ENCODE measurements at regions not wholly inside any gene's neighbourhood (a gene's known extent, or its start where the extent isn't known, plus 50 kb on each side); places are given as distances from the start of the nearest gene placed in this dataset.

DNA sequence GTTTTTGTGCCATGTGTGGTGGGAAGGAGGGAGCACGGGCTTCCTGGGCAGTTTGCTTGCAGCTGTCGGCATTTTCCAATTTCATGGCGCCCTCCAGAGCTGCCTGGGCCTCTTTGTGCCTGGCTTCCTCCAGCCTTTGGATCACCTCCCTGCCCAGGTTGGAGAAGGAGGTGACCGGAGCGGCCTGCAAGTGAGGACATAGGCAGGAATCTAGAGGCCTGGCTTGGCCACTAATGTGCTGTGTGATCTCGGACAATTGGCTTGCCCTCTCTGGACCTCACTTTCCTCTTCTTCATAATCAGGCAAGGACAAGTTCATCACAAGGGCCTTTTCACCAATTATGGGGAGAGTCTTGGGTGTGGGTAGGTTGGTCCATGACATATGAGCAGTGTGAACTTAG is 245.1 kb downstream of the MATN1 start:
- TF ChIP-seq, protein P1, sequence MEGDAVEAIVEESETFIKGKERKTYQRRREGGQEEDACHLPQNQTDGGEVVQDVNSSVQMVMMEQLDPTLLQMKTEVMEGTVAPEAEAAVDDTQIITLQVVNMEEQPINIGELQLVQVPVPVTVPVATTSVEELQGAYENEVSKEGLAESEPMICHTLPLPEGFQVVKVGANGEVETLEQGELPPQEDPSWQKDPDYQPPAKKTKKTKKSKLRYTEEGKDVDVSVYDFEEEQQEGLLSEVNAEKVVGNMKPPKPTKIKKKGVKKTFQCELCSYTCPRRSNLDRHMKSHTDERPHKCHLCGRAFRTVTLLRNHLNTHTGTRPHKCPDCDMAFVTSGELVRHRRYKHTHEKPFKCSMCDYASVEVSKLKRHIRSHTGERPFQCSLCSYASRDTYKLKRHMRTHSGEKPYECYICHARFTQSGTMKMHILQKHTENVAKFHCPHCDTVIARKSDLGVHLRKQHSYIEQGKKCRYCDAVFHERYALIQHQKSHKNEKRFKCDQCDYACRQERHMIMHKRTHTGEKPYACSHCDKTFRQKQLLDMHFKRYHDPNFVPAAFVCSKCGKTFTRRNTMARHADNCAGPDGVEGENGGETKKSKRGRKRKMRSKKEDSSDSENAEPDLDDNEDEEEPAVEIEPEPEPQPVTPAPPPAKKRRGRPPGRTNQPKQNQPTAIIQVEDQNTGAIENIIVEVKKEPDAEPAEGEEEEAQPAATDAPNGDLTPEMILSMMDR (IDR thresholded peaks at IDR 0.05; ENCODE audit: low read depth, low read length), result no peak
- H3K4me3 ChIP-seq (ENCODE audit: low read depth, low read length), result no peak overlapping the region

DNA sequence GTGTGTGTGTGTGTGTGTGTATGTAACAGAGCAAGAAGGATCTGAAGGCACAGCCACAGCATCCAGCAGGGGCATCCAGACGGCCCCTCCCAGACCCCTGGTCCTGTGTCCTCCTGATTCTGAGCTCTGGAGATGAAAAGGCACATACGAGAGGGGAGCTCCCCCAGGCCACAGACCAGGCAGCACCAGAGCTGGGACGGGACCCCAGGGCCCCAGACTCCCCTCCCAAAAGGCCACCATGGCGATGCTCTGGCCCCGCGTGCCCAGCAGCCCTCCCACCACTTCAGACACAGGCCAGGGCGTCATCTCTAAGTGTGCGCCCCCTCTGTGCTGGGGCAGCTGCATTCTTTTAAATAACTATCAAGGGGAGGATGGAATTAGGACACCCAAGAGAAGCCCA is 245.8 kb downstream of the MATN1 start:
- TF ChIP-seq, protein P1 (IDR thresholded peaks at IDR 0.05; ENCODE audit: low read depth, low read length), result no peak
- no peak overlapping the region for H3K4me3 ChIP-seq (ENCODE audit: low read depth, low read length)

DNA sequence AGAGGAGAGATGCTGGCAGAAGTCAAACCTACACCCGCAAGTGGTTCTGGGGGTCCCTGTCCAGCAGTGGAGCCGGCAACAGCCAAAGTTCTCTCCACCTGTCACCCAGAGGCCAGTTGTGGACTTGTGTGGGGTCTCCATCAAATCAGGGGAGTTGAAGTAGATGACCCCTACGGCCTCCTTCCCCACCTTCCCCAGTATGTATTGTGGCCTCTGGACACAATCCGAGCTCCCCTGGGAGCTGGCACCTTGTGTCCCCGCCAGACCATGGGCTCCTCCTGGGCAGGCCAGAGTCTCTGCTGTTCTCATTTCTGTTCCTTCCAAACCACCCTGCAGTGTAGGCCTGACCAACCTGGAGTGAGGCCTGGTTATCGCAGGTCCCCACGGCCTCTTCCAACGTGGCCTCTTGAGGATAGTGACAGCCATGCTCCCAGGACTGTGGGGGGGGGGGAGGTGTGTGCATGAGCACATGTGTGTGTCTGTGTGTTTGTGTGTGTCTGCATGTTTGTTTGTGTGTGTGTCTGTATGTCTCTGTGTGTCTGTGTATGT is 246.4 kb downstream of the MATN1 start:
- TF ChIP-seq, protein P1 (IDR thresholded peaks at IDR 0.05; ENCODE audit: low read depth, low read length), result no peak
- H3K4me3 ChIP-seq (ENCODE audit: low read depth, low read length), result no peak overlapping the region

DNA sequence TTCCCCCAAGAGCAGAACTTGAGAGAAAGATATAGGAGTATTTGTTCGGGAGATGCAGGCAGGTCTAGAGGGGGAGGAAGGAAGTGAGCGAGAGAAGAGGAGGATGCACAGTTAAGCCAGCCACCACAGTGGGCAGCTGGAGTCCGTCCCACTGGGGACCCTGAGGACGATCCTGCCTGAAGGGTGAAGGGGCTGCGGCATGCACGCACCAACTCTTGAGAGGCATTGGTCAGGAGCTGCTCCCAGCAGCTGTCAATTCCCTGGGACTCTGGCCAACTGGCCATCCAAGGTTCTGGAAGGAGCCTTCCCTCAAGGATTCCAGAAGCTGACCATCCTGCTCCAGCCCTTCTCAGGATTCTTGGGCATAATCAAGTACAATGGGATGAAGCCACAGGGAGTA is 246.9 kb downstream of the MATN1 start:
- TF ChIP-seq, protein P1 (IDR thresholded peaks at IDR 0.05; ENCODE audit: low read depth, low read length), result no peak
- no peak overlapping the region for H3K4me3 ChIP-seq (ENCODE audit: low read depth, low read length)

DNA sequence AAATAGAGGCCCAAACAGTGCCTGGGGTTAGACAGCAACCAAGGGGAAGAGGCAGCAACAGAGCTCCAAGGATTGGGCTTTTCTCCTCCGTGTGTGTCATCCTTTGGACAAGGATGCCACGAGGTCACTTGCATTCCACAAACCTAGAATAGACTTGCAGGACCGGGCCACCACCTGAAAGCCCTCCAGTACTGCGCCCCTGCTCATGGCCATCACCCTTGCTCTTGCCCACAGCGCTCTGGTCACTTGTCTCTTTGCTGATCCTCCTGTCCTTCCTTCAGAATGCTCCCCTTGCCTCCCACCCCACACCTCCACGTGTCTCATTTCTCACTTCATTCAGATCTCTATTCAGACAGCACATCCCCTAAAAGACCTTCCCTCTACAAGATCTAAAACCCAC is 247.4 kb downstream of the MATN1 start:
- H3K4me3 ChIP-seq (ENCODE audit: low read depth, low read length), result no peak overlapping the region
- TF ChIP-seq, protein P1 (IDR thresholded peaks at IDR 0.05; ENCODE audit: low read depth, low read length), result no peak

DNA sequence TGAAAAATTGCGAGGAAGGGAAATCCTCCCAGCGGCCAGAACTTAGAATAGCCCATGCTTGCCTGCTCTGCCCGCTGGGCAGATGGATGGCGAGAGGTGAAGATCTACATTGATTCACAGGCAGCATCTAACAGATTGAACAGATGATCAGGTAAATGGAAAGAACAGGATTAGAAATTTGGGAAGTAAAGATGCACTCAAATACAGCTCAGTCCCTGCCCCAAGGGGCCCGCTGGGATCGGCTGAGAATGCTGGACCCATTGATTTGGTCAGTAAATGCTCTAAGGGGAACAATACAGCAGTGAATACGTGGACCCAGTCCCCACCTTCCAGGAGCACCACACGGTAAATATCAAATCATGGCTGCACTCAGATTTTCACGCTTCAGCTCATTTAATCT is 248.2 kb downstream of the MATN1 start:
- no peak overlapping the region for H3K4me3 ChIP-seq (ENCODE audit: low read depth, low read length)
- TF ChIP-seq, protein P1 (IDR thresholded peaks at IDR 0.05; ENCODE audit: low read depth, low read length), result no peak

DNA sequence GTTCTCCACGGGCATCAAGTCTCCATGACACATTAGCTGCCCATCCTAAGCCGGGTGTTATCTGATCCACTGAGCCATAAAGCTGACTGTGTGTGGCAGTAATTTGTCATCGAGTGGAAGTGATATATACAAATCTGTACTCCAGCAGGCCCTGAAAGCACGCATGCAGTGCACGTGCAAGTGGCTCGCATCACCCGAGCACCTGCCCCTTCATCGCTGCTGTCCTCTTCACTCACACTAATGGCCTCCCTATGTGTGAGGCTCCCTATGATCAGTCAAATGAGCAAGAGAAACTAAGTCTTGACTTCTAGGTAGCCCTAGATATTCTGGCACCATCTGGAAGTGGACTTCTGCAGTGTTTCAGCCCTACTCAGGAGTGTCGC is 248.6 kb downstream of the MATN1 start:
- TF ChIP-seq, protein P1 (IDR thresholded peaks at IDR 0.05; ENCODE audit: low read depth, low read length), result no peak
- H3K4me3 ChIP-seq (ENCODE audit: low read depth, low read length), result no peak overlapping the region

All from WI38 (cell line).